Lung (tissue), 11 donors: ENCODE measurements at regions not wholly inside any gene's neighbourhood (a gene's known extent, or its start where the extent isn't known, plus 50 kb on each side); places are given as distances from the start of the nearest gene placed in this dataset.

ENCODE experiments used
- ATAC-seq: fragments of 200-7000 bp; cut with Tn5 transposase; one replicate; pipeline ENCODE4 v1.9.1; 2020; ENCODE audit warnings: moderate number of reproducible peaks; ENCODE audit not compliant: insufficient read depth, low FRiP score
- DNase-seq, 3 donors: peaks; one replicate each; pipeline ENCODE4 v3.0.0-alpha.2; 2013 to 2017
- H3K27ac ChIP-seq, 2 donors: one replicate each; pipeline ENCODE4 v1.5.1; 2013; ENCODE audit warnings: mild to moderate bottlenecking in 2 of 2, moderate library complexity in 2 of 2, control low read depth in 1 of 2, inconsistent platforms in 1 of 2, low read depth in 1 of 2, low read length in 1 of 2
- H3K27me3 ChIP-seq, 3 donors: one replicate each; pipeline ENCODE4 v1.5.1; 2013; ENCODE audit warnings: low read length in 2 of 3; ENCODE audit not compliant: control insufficient read depth in 3 of 3, insufficient read depth in 3 of 3
- H3K36me3 ChIP-seq, 4 donors: one replicate each; pipeline ENCODE4 v1.5.1; 2013; ENCODE audit warnings: low read length in 4 of 4, mild to moderate bottlenecking in 1 of 4, moderate library complexity in 1 of 4; ENCODE audit not compliant: control insufficient read depth in 4 of 4, insufficient read depth in 4 of 4
- H3K4me1 ChIP-seq, 5 donors: one replicate each; pipeline ENCODE4 v1.5.1; 2013; ENCODE audit warnings: low read length in 5 of 5, mild to moderate bottlenecking in 2 of 5, moderate library complexity in 1 of 5; ENCODE audit not compliant: control insufficient read depth in 5 of 5, insufficient read depth in 5 of 5
- H3K4me3 ChIP-seq: one replicate; pipeline ENCODE4 v1.5.1; 2013; ENCODE audit warnings: mild to moderate bottlenecking, control low read depth, moderate library complexity
- H3K9ac ChIP-seq, 2 donors: one replicate each; pipeline ENCODE4 v1.5.1; 2013; ENCODE audit warnings: low read length in 2 of 2, control low read depth in 1 of 2; ENCODE audit not compliant: insufficient read depth in 1 of 2
- H3K9me3 ChIP-seq, 4 donors: one replicate each; pipeline ENCODE4 v1.5.1; 2013; ENCODE audit warnings: low read length in 3 of 4, mild to moderate bottlenecking in 1 of 4, moderate library complexity in 1 of 4; ENCODE audit not compliant: control insufficient read depth in 4 of 4, insufficient read depth in 3 of 4
- CTCF ChIP-seq: IDR thresholded peaks from 2 replicates; pipeline ENCODE4 v1.5.1; 2012; ENCODE audit warnings: mild to moderate bottlenecking; ENCODE audit errors: control extremely low read depth, extremely low read depth
- WGBS, 2 donors: extraction: QIAGEN DNeasy Blood & Tissue Kit; methylation state at CpG; one replicate each; pipeline ENCODE4 v1.1.7; 2013; 5-methylcytosine and 5-hydroxymethylcytosine counted together
- donor health status: control.
- donor health status: control.
- donor health status: Bipolar disorder and iron deficiency.
- donor health status: healthy.
- donor health status: DM: yes; HTN: yes; CAD: no.

DNA sequence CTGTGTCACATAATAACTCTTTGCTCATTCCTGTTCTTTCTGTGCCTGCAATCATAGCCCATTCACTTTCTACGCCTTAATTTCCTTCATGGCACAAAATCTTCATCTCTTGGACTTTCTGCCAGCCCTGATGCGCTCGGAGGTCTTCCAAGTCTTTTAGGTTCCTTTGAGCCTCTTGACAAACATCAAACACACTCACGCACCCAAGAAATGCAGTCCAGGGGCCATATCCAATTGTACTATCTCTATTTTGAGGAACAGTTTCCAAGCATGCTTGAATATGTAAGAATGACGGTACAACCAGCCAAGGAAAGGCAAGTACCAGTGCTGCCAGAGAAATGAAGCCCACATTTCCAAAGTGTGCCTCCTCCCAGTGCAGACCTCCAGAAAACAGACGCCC is 234.1 kb downstream of the MEX3B start:
- H3K36me3 ChIP-seq = no peaks in the 10 kb centered on the region
- no peak overlapping the region for H3K27ac ChIP-seq
- H3K9ac ChIP-seq = no peak overlapping the region
- no peaks in the 10 kb centered on the region for H3K27me3 ChIP-seq
- WGBS, 2 donors = 82 to 92% methylated on average over 6 of the region's 6 CpGs
- no peak for TF ChIP-seq CTCF
- ATAC-seq = no peak
- no peak for DNase-seq
- H3K4me1 ChIP-seq = peaks cover 0 to 8% (median 0%) of the 10 kb centered on the region in 5 donors
- no peaks in the 10 kb centered on the region for H3K9me3 ChIP-seq
- no peak overlapping the region for H3K4me3 ChIP-seq

GRCh38 chr15:81809543-81809942 is 236.3 kb downstream of the MEX3B start:
- 29 to 42% methylated on average over 4 of the region's 4 CpGs for WGBS, 2 donors
- Histone ChIP-seq H3K4me1 (peaks cover 0 to 8% (median 0%) of the 10 kb centered on the region in 5 donors), H3K9ac (no peak overlapping the region), H3K27ac (no peak overlapping the region), H3K36me3 (no peaks in the 10 kb centered on the region), H3K4me3 (no peak overlapping the region), H3K27me3 (no peaks in the 10 kb centered on the region), H3K9me3 (no peaks in the 10 kb centered on the region)
- DNase-seq (peak in 2 of 3 donors; percentile 26 to 27), ATAC-seq (no peak)
- TF ChIP-seq CTCF = no peak

GRCh38 chr15:81807806-81808205 is 238.0 kb downstream of the MEX3B start:
- ATAC-seq = no peak
- Histone ChIP-seq H3K4me1 (peaks cover 0 to 8% (median 0%) of the 10 kb centered on the region in 5 donors), H3K4me3 (no peak overlapping the region), H3K9me3 (no peaks in the 10 kb centered on the region), H3K36me3 (no peaks in the 10 kb centered on the region), H3K27me3 (no peaks in the 10 kb centered on the region), H3K9ac (no peak overlapping the region), H3K27ac (no peak overlapping the region)
- 56 to 81% methylated on average over 3 of the region's 3 CpGs for WGBS, 2 donors
- no peak for TF ChIP-seq CTCF
- DNase-seq = no peak

- no peak for TF ChIP-seq CTCF
- H3K27ac ChIP-seq = no peak overlapping the region
- no peak overlapping the region for H3K9ac ChIP-seq
- peaks cover 0 to 8% (median 0%) of the 10 kb centered on the region in 5 donors for H3K4me1 ChIP-seq
- ATAC-seq (no peak), DNase-seq (no peak)
- H3K27me3 ChIP-seq = no peaks in the 10 kb centered on the region
- 80 to 83% methylated on average over 2 of the region's 2 CpGs for WGBS, 2 donors
- H3K36me3 ChIP-seq = no peaks in the 10 kb centered on the region
- no peak overlapping the region for H3K4me3 ChIP-seq
- H3K9me3 ChIP-seq = no peaks in the 10 kb centered on the region
These were observed 238.6 kb downstream of the MEX3B start for GRCh38 chr15:81807186-81807585.
